ENCODE measurements at regions not wholly inside any gene's neighbourhood (a gene's known extent, or its start where the extent isn't known, plus 50 kb on each side); places are given as distances from the start of the nearest gene placed in this dataset.

- no peak for DNase-seq (ENCODE audit: low read depth)
- no peak overlapping the region for H3K4me3 ChIP-seq (ENCODE audit: low read length)
Observed at GRCh38 chr3:194083637-194084224, 52.2 kb upstream of the HES1 start.

DNA sequence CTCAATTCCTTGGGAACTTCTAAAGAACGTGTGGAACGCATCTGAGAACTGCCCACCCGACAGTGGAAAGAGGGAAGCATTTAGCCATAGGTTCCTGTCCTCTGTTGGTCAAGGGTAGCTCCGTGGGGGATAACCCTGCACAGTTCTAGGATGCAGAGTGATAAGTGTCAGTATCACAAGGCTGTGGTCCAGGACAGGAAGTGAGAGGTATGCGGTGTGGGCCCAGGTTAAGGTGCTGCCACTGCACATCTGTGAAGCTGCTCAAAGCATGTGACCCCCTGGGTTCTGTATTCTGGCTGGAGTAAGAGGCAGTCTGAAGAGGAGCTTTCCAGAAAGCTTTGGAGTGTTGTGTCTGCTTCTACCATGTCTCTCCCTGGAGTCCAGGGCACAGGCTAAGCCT, 51.7 kb upstream of the HES1 start:
- no peak overlapping the region for H3K4me3 ChIP-seq (ENCODE audit: low read length)
- DNase-seq (ENCODE audit: low read depth), result no peak
- TF ChIP-seq, protein P1, sequence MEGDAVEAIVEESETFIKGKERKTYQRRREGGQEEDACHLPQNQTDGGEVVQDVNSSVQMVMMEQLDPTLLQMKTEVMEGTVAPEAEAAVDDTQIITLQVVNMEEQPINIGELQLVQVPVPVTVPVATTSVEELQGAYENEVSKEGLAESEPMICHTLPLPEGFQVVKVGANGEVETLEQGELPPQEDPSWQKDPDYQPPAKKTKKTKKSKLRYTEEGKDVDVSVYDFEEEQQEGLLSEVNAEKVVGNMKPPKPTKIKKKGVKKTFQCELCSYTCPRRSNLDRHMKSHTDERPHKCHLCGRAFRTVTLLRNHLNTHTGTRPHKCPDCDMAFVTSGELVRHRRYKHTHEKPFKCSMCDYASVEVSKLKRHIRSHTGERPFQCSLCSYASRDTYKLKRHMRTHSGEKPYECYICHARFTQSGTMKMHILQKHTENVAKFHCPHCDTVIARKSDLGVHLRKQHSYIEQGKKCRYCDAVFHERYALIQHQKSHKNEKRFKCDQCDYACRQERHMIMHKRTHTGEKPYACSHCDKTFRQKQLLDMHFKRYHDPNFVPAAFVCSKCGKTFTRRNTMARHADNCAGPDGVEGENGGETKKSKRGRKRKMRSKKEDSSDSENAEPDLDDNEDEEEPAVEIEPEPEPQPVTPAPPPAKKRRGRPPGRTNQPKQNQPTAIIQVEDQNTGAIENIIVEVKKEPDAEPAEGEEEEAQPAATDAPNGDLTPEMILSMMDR (conservative IDR thresholded peaks at IDR 0.05; ENCODE audit: low read depth, low read length), result no peak

More at GRCh38 chr3:194083637-194084224, 52.2 kb upstream of the HES1 start:
- TF ChIP-seq, protein P1 (conservative IDR thresholded peaks at IDR 0.05; ENCODE audit: low read depth, low read length), result no peak
